ENCODE measurements at regions not wholly inside any gene's neighbourhood (a gene's known extent, or its start where the extent isn't known, plus 50 kb on each side); places are given as distances from the start of the nearest gene placed in this dataset.

DNA sequence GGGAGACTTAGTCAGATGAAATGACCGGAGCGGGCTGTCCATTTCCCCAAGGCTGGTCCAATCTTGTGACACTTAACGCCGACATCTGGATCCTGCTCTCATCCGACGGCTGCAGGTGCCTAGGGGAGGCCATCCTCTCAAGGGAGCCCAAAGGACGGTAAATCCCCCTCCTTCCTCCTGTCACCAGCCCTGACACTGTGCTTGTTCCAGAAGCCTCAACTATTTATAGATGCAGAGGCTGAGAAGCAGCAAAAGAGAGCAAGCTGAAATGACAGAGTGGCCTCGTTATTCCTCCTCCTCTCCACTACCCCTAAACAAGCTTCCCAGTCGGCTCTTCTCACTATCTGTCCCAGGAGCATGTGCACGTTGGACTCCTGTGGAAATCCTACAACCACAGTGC lies 533.7 kb downstream of the LIG4 start:
- no TSS peak for BruUV-seq (replicated peaks)
- Histone ChIP-seq H3K9ac (replicated peaks; ENCODE audit: extremely low read depth, insufficient read depth, low read length) (no peak overlapping the region), H3K9me1 (replicated peaks; ENCODE audit: control insufficient read depth, extremely low read depth, insufficient read depth, low read length) (no peaks in the 10 kb centered on the region), H3K9me3 (replicated peaks; ENCODE audit: control insufficient read depth, insufficient read depth, low read length) (no peaks in the 10 kb centered on the region), H3K4me2 (ENCODE audit: insufficient read depth, low read length) (no peak overlapping the region), H3K4me1 (ENCODE audit: control insufficient read depth, extremely low read depth, insufficient read depth, low read length) (no peaks in the 10 kb centered on the region), H3K27me3 (ENCODE audit: control insufficient read depth in 2 of 2, insufficient read depth in 2 of 2, low read length in 2 of 2) (no peaks in the 10 kb centered on the region), H3K4me3 (replicated peaks in 1 of 3; ENCODE audit: insufficient read depth in 1 of 3, low read depth in 1 of 3, low read length in 3 of 3) (no peak overlapping the region), H3K79me2 (ENCODE audit: control insufficient read depth, insufficient read depth, low read length) (no peaks in the 10 kb centered on the region), H2AFZ (ENCODE audit: low read depth, low read length) (no peak overlapping the region), H3K36me3 (ENCODE audit: control insufficient read depth in 2 of 2, extremely low read depth in 1 of 2, insufficient read depth in 2 of 2, low read length in 2 of 2) (no peaks in the 10 kb centered on the region), H4K20me1 (replicated peaks; ENCODE audit: control insufficient read depth, extremely low read depth, insufficient read depth, low read length) (no peaks in the 10 kb centered on the region), H3K27ac (ENCODE audit: insufficient read depth, low read depth, low read length) (no peak overlapping the region)
- intact Hi-C loops (cut with micrococcal nuclease): no loop called here
- FAIRE-seq: no peak
- TF ChIP-seq JUN (IDR thresholded peaks at IDR 0.05; ENCODE audit: borderline replicate concordance, insufficient read depth, insufficient read length, low read depth) (no peak), MYC (IDR thresholded peaks at IDR 0.05; ENCODE audit: low read depth, low read length) (no peak), POLR2AphosphoS5 (IDR thresholded peaks at IDR 0.05; ENCODE audit: insufficient read depth, low read depth, low read length) (no peak), EZH2 (IDR thresholded peaks at IDR 0.05; ENCODE audit: borderline replicate concordance, low read depth, low read length, severe bottlenecking) (no peak), GATA2 (IDR thresholded peaks at IDR 0.05; ENCODE audit: insufficient read depth, insufficient read length, low read depth, low read length) (no peak), POLR2A (IDR thresholded peaks at IDR 0.05; ENCODE audit: low read depth, low read length) (no peak), FOS (IDR thresholded peaks at IDR 0.05; ENCODE audit: borderline replicate concordance, insufficient read depth, low read length) (no peak)
- TF ChIP-seq, protein P1, sequence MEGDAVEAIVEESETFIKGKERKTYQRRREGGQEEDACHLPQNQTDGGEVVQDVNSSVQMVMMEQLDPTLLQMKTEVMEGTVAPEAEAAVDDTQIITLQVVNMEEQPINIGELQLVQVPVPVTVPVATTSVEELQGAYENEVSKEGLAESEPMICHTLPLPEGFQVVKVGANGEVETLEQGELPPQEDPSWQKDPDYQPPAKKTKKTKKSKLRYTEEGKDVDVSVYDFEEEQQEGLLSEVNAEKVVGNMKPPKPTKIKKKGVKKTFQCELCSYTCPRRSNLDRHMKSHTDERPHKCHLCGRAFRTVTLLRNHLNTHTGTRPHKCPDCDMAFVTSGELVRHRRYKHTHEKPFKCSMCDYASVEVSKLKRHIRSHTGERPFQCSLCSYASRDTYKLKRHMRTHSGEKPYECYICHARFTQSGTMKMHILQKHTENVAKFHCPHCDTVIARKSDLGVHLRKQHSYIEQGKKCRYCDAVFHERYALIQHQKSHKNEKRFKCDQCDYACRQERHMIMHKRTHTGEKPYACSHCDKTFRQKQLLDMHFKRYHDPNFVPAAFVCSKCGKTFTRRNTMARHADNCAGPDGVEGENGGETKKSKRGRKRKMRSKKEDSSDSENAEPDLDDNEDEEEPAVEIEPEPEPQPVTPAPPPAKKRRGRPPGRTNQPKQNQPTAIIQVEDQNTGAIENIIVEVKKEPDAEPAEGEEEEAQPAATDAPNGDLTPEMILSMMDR (IDR thresholded peaks at IDR 0.05; ENCODE audit: extremely low read depth in 1 of 2, insufficient read depth in 1 of 2, low read depth in 1 of 2, low read length in 2 of 2): no peak
- TF ChIP-seq, protein P2, sequence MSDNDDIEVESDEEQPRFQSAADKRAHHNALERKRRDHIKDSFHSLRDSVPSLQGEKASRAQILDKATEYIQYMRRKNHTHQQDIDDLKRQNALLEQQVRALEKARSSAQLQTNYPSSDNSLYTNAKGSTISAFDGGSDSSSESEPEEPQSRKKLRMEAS (IDR thresholded peaks at IDR 0.05; ENCODE audit: insufficient read depth, insufficient read length): no peak
- CTCF ChIA-PET: no interaction called here
- DNase-seq (ENCODE audit: low read depth, low spot score): no peak
- POLR2A ChIA-PET: no interaction called here
- dilution Hi-C loops (cut with MboI; ENCODE audit: extremely low pct_ligation_motif_present, low sequenced_read_pairs): no loop called here
